DND-41 (cell line): ENCODE measurements at regions not wholly inside any gene's neighbourhood (a gene's known extent, or its start where the extent isn't known, plus 50 kb on each side); places are given as distances from the start of the nearest gene placed in this dataset.

ENCODE experiments used
- ATAC-seq: fragments of 200-7000 bp; cut with Tn5 transposase; 3 replicates; pipeline ENCODE4 v1.9.1; 2021; ENCODE audit warnings: low read depth; ENCODE audit not compliant: insufficient read depth
- DNase-seq: peaks from one replicate; pipeline ENCODE4 v3.0.0-alpha.2; 2020
- H2AFZ ChIP-seq: 2 replicates; pipeline ENCODE4 v1.6.0; 2012; ENCODE audit warnings: low read depth, low read length
- H3K27ac ChIP-seq: 2 replicates; pipeline ENCODE4 v1.5.1; 2012; ENCODE audit warnings: low read length, inconsistent platforms
- H3K27me3 ChIP-seq: fragments of 200-600 bp; sonication (generic); 2 replicates; pipeline ENCODE4 v1.6.0; 2012; ENCODE audit warnings: low read length, mild to moderate bottlenecking, inconsistent platforms; ENCODE audit not compliant: insufficient read depth, poor library complexity
- H3K36me3 ChIP-seq: 2 replicates; pipeline ENCODE4 v1.5.1; 2012; ENCODE audit warnings: low read length, inconsistent platforms; ENCODE audit not compliant: insufficient read depth
- H3K4me1 ChIP-seq: 2 replicates; pipeline ENCODE4 v1.5.1; 2012; ENCODE audit warnings: mild to moderate bottlenecking, low read length; ENCODE audit not compliant: insufficient read depth
- H3K4me2 ChIP-seq: 2 replicates; pipeline ENCODE4 v1.6.0; 2012; ENCODE audit warnings: mild to moderate bottlenecking, moderate library complexity, low read length, inconsistent platforms; ENCODE audit not compliant: insufficient read depth
- H3K4me3 ChIP-seq, 2 experiments: fragments of 200-600 bp in 1 of 2; shearing (Covaris generic) in 1 of 2; 2 replicates each; pipeline ENCODE4 v1.5.1; 2012 to 2016; ENCODE audit warnings: inconsistent platforms in 2 of 2, low read length in 2 of 2, mild to moderate bottlenecking in 2 of 2, low read depth in 1 of 2, moderate library complexity in 1 of 2
- H3K79me2 ChIP-seq: 2 replicates; pipeline ENCODE4 v1.6.0; 2012; ENCODE audit warnings: low read length, inconsistent platforms; ENCODE audit not compliant: insufficient read depth
- H3K9ac ChIP-seq: 2 replicates; pipeline ENCODE4 v1.6.0; 2012; ENCODE audit warnings: low read depth, mild to moderate bottlenecking, inconsistent platforms, low read length, moderate library complexity
- H3K9me3 ChIP-seq: 2 replicates; pipeline ENCODE4 v1.5.1; 2012; ENCODE audit warnings: low read length, moderate library complexity, mild to moderate bottlenecking, inconsistent platforms; ENCODE audit not compliant: insufficient read depth, severe bottlenecking
- H4K20me1 ChIP-seq: 2 replicates; pipeline ENCODE4 v1.6.0; 2012; ENCODE audit warnings: low read length; ENCODE audit not compliant: insufficient read depth
- CTCF ChIP-seq: IDR thresholded peaks from 2 replicates; pipeline ENCODE4 v1.5.1; 2012; ENCODE audit warnings: borderline replicate concordance, low read length, moderate library complexity, mild to moderate bottlenecking; ENCODE audit not compliant: poor library complexity, severe bottlenecking; ENCODE audit errors: extremely low read depth
- EZH2 ChIP-seq: IDR thresholded peaks from 3 replicates; pipeline ENCODE4 v1.6.1; 2012; ENCODE audit warnings: borderline replicate concordance, low read depth, mild to moderate bottlenecking, moderate library complexity, low read length, inconsistent platforms; ENCODE audit not compliant: severe bottlenecking

DNA sequence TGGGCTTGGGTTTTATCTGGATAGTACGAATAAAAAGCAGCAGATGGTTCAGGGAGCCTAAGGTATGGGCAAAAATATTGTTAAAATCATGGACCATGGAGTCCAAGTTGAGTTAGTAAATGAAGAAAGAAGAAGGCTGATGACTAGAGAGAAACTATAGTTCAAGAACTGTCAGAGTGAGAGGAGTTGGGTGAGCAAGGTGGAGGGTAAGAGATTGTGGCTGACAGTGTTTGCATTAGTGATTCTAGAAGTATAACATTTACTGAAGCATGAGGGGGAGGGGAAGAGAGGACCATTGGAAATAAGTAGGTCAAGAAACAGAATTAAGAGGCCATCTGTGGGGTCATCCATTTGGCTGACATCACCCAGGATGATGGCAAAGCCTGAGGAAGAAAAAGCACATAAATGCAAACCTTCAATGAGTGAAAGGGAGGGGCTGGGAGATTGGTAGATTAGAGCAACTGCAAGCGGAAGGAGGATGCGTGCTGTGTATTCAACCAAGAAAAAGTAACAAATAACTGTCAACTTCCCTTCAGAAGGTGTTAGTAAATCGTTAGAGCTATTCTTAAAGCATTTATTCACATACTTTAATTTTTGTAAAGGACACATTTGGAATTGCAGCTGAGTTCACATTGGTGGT, 392.8 kb downstream of the TSN start:
- Histone ChIP-seq H3K4me2 (no peak overlapping the region), H4K20me1 (no peaks in the 10 kb centered on the region), H3K36me3 (no peaks in the 10 kb centered on the region), H3K79me2 (no peaks in the 10 kb centered on the region), H3K27ac (no peak overlapping the region), H2AFZ (no peak overlapping the region), H3K27me3 (no peaks in the 10 kb centered on the region), H3K4me3 (no peak overlapping the region), H3K9me3 (no peaks in the 10 kb centered on the region), H3K4me1 (no peaks in the 10 kb centered on the region), H3K9ac (no peak overlapping the region)
- DNase-seq, result no peak
- ATAC-seq, result no peak
- no peak for TF ChIP-seq EZH2
- no peak for TF ChIP-seq CTCF

GRCh38 chr2:122150524-122151280, 395.3 kb downstream of the TSN start:
- Histone ChIP-seq H3K4me2 (no peak overlapping the region), H3K27me3 (no peaks in the 10 kb centered on the region), H3K9me3 (no peaks in the 10 kb centered on the region), H3K9ac (no peak overlapping the region), H2AFZ (no peak overlapping the region), H3K27ac (no peak overlapping the region), H3K4me1 (no peaks in the 10 kb centered on the region), H3K4me3 (no peak overlapping the region), H3K79me2 (no peaks in the 10 kb centered on the region), H4K20me1 (no peaks in the 10 kb centered on the region), H3K36me3 (no peaks in the 10 kb centered on the region)
- ATAC-seq (no peak), DNase-seq (no peak)
- TF ChIP-seq EZH2 (no peak), CTCF (no peak)

DNA sequence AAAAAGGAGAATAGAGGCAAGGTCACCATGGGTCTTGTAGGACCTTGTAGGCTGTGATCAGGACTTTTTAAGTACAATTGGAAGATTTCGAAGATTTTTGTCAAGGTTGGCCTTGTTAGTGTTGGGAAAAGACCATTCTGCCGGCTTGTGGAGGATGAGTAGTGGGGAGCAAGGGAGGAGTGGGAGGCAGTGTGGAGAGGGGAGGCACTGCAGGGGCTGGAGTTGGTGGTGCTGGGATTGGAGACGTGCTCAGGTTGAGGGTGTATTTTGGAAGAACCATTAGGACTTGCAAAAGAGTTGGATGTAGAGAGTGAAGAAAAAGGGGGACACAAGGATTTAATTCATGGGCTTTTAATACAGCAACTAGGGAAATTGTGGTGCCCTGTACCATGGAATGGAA, 397.1 kb downstream of the TSN start:
- ATAC-seq (no peak), DNase-seq (no peak)
- no peaks in the 10 kb centered on the region for H3K36me3 ChIP-seq
- H3K9ac ChIP-seq, result no peak overlapping the region
- H3K27me3 ChIP-seq, result no peaks in the 10 kb centered on the region
- H3K9me3 ChIP-seq, result no peaks in the 10 kb centered on the region
- H3K79me2 ChIP-seq, result no peaks in the 10 kb centered on the region
- H3K4me3 ChIP-seq, result no peak overlapping the region
- TF ChIP-seq EZH2, result no peak
- TF ChIP-seq CTCF, result no peak
- H3K4me2 ChIP-seq, result no peak overlapping the region
- no peaks in the 10 kb centered on the region for H4K20me1 ChIP-seq
- no peaks in the 10 kb centered on the region for H3K4me1 ChIP-seq
- H2AFZ ChIP-seq, result no peak overlapping the region
- no peak overlapping the region for H3K27ac ChIP-seq
